GM19372 (cell line): ENCODE measurements at regions not wholly inside any gene's neighbourhood (a gene's known extent, or its start where the extent isn't known, plus 50 kb on each side); places are given as distances from the start of the nearest gene placed in this dataset.
"Not testable (repeated sequence)": the region's sequence is repeated elsewhere in the genome, so short reads cannot be mapped to it uniquely, and the experiment has no call there.

Experiments
- ATAC-seq: cut with Tn5 transposase; IDR thresholded peaks from one replicate; pipeline ENCODE4 v1.9.1; 2021; ENCODE audit warnings: mild to moderate bottlenecking, low read depth, moderate library complexity; ENCODE audit not compliant: unreplicated experiment

GRCh38 chr18:22726469-22726868 is 206.7 kb upstream of the RBBP8 start:
- no peak for ATAC-seq

- ATAC-seq = no peak
Observed at GRCh38 chr18:22728016-22728415, 205.1 kb upstream of the RBBP8 start.

GRCh38 chr18:22728481-22729105 is 204.5 kb upstream of the RBBP8 start:
- ATAC-seq = no peak

- no peak for ATAC-seq
Observed at GRCh38 chr18:22731398-22731797, 201.7 kb upstream of the RBBP8 start.

GRCh38 chr18:22734105-22734661 is 198.9 kb upstream of the RBBP8 start:
- no peak for ATAC-seq

GRCh38 chr18:22734791-22735627 is 198.1 kb upstream of the RBBP8 start:
- no peak for ATAC-seq

- no peak for ATAC-seq
Observed at GRCh38 chr18:22737054-22737453, 196.1 kb upstream of the RBBP8 start.

- no peak for ATAC-seq
Observed at GRCh38 chr18:22739061-22739642, 194.0 kb upstream of the RBBP8 start.

- ATAC-seq = no peak
Observed at GRCh38 chr18:22739789-22740188, 193.3 kb upstream of the RBBP8 start.

- no peak for ATAC-seq
Observed at GRCh38 chr18:22741318-22741717, 191.8 kb upstream of the RBBP8 start.

GRCh38 chr18:22742409-22742808 is 190.7 kb upstream of the RBBP8 start:
- ATAC-seq = no peak

GRCh38 chr18:22745966-22746365 is 187.2 kb upstream of the RBBP8 start:
- no peak for ATAC-seq

- ATAC-seq = no peak
Observed at GRCh38 chr18:22752014-22752413, 181.1 kb upstream of the RBBP8 start.

- ATAC-seq = no peak
Observed at GRCh38 chr18:22753130-22753831, 179.8 kb upstream of the RBBP8 start.

GRCh38 chr18:22764005-22764404 is 169.1 kb upstream of the RBBP8 start:
- not testable (repeated sequence) for ATAC-seq

- ATAC-seq = no peak
Observed at GRCh38 chr18:22765896-22766295, 167.2 kb upstream of the RBBP8 start.

- no peak for ATAC-seq
Observed at GRCh38 chr18:22767653-22768052, 165.5 kb upstream of the RBBP8 start.

- no peak for ATAC-seq
Observed at GRCh38 chr18:22773944-22774343, 159.2 kb upstream of the RBBP8 start.

GRCh38 chr18:22778996-22779395 is 154.1 kb upstream of the RBBP8 start:
- ATAC-seq = no peak

- ATAC-seq = no peak
Observed at GRCh38 chr18:22783245-22783644, 149.9 kb upstream of the RBBP8 start.

- no peak for ATAC-seq
Observed at GRCh38 chr18:22783662-22784076, 149.5 kb upstream of the RBBP8 start.
